HCT116 (cell line): ENCODE measurements at regions not wholly inside any gene's neighbourhood (a gene's known extent, or its start where the extent isn't known, plus 50 kb on each side); places are given as distances from the start of the nearest gene placed in this dataset.

ENCODE experiments used
- ATF3 ChIP-seq: IDR thresholded peaks from 2 replicates; pipeline ENCODE4 v1.6.1; 2012
- CEBPB ChIP-seq: IDR thresholded peaks from 2 replicates; pipeline ENCODE4 v1.6.1; 2012; ENCODE audit warnings: low read depth
- CTCF ChIP-seq, 3 experiments: fragments of 200-600 bp in 1 of 3; sonication (generic) in 1 of 3; IDR thresholded peaks in 2 of 3; conservative IDR thresholded peaks in 1 of 3; 2 replicates each; pipeline ENCODE4 v1.5.1; 2012 to 2017; ENCODE audit warnings: low read depth in 2 of 3, low read length in 2 of 3, antibody characterized with exemption in 1 of 3, borderline replicate concordance in 1 of 3, control low read depth in 1 of 3, mild to moderate bottlenecking in 1 of 3, mixed read lengths in 1 of 3, mixed run types in 1 of 3, moderate library complexity in 1 of 3; ENCODE audit not compliant: insufficient read depth in 1 of 3
- EGR1 ChIP-seq: IDR thresholded peaks from 2 replicates; pipeline ENCODE4 v1.6.1; 2012; ENCODE audit warnings: low read depth
- EZH2 ChIP-seq: fragments of 200-600 bp; sonication (generic); IDR thresholded peaks from 2 replicates; pipeline ENCODE4 v1.6.1; 2017; ENCODE audit warnings: antibody characterized with exemption, mixed run types
- EZH2phosphoT487 ChIP-seq: fragments of 200-600 bp; IDR thresholded peaks from 2 replicates; pipeline ENCODE4 v1.6.1; 2018; ENCODE audit warnings: antibody characterized with exemption, borderline replicate concordance
- MAX ChIP-seq: IDR thresholded peaks from 2 replicates; pipeline ENCODE4 v1.6.1; 2012
- POLR2A ChIP-seq: IDR thresholded peaks from 2 replicates; pipeline ENCODE4 v1.7.0; 2011; ENCODE audit warnings: borderline replicate concordance; ENCODE audit not compliant: insufficient read depth, insufficient read length; ENCODE audit errors: extremely low read depth
- POLR2AphosphoS5 ChIP-seq: IDR thresholded peaks from 2 replicates; pipeline ENCODE4 v1.6.1; 2011; ENCODE audit warnings: mild to moderate bottlenecking, low read depth, low read length, moderate library complexity
- RAD21 ChIP-seq: IDR thresholded peaks from 2 replicates; pipeline ENCODE4 v1.6.1; 2012; ENCODE audit warnings: low read depth, mild to moderate bottlenecking
- SIN3A ChIP-seq: IDR thresholded peaks from 2 replicates; pipeline ENCODE4 v1.6.1; 2012; ENCODE audit warnings: low read depth
- TCF7L2 ChIP-seq: IDR thresholded peaks from 2 replicates; pipeline ENCODE4 v1.7.0; 2011; ENCODE audit warnings: borderline replicate concordance, inconsistent platforms; ENCODE audit not compliant: insufficient read depth, insufficient read length; ENCODE audit errors: extremely low read depth
- YY1 ChIP-seq: IDR thresholded peaks from 2 replicates; pipeline ENCODE4 v1.6.1; 2011; ENCODE audit warnings: low read length, low read depth, moderate library complexity, mild to moderate bottlenecking; ENCODE audit not compliant: insufficient replicate concordance; ENCODE audit errors: extremely low read depth
- ZBTB33 ChIP-seq: IDR thresholded peaks from 2 replicates; pipeline ENCODE4 v1.6.1; 2011; ENCODE audit warnings: mild to moderate bottlenecking, low read length, moderate library complexity; ENCODE audit not compliant: insufficient replicate concordance; ENCODE audit errors: extremely low read depth

- TF ChIP-seq CTCF (IDR thresholded peaks at IDR 0.05 in 2 of 3, conservative IDR thresholded peaks at IDR 0.05 in 1 of 3; ENCODE audit: borderline replicate concordance in 1 of 3, insufficient read depth in 1 of 3, low read depth in 2 of 3, low read length in 2 of 3) (no peak), SIN3A (no peak), POLR2AphosphoS5 (no peak), ZBTB33 (no peak), ATF3 (no peak), CEBPB (no peak), POLR2A (no peak), EZH2 (no peak), YY1 (no peak), EGR1 (no peak), TCF7L2 (no peak), MAX (no peak), RAD21 (no peak), EZH2phosphoT487 (no peak)
Observed at GRCh38 chr2:167626961-167627360, 620.4 kb downstream of the STK39 start.
